LHCN-M2 (cell line): ENCODE measurements at regions not wholly inside any gene's neighbourhood (a gene's known extent, or its start where the extent isn't known, plus 50 kb on each side); places are given as distances from the start of the nearest gene placed in this dataset.
A peak's percentile ranks its signal among the peaks of the same experiment; 100 is the strongest.
"Not testable (repeated sequence)": the region's sequence is repeated elsewhere in the genome, so short reads cannot be mapped to it uniquely, and the experiment has no call there.

Experiments
- DNase-seq: peaks from one replicate; pipeline ENCODE4 v3.0.0-alpha.2; 2012; ENCODE audit warnings: low read depth

DNA sequence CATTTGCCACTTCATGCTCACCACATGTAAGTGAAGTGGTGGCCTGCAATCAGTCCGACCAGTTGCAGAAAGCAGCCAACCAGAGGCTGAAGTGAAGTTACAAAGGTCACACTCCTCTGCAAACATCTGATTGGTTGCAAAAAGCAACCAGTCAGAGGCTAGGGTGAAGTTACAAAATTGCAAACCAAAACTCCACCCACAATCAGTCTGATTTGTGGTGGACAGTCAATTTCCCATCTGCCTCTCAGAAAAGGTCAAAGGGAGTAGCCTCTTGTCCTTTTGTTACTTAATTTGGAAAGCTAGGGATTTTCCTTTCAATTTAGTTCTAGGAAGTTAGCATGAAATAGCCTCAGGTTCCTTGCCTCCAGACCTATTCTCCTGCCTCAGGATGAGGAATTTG, 185.0 kb downstream of the UXS1 start:
- no peak for DNase-seq

DNA sequence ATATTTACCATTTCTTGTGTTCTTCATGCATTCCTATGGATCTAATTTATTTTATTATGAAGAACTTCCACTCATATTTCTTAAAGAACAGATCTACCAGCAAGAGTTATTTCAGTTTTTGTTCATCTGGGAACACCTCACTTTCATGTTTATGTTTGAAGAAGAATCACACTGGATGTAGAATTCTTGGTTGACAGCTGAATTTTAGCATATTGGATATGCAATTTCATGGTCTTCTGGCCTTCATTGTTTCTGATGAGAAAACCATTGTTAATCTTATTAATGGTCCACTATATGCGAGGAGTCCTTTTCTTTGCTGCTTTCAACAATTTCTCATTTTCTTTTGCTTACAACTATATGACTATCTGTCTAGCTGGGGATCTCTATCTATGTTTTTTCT, 189.2 kb downstream of the UXS1 start:
- no peak for DNase-seq

DNA sequence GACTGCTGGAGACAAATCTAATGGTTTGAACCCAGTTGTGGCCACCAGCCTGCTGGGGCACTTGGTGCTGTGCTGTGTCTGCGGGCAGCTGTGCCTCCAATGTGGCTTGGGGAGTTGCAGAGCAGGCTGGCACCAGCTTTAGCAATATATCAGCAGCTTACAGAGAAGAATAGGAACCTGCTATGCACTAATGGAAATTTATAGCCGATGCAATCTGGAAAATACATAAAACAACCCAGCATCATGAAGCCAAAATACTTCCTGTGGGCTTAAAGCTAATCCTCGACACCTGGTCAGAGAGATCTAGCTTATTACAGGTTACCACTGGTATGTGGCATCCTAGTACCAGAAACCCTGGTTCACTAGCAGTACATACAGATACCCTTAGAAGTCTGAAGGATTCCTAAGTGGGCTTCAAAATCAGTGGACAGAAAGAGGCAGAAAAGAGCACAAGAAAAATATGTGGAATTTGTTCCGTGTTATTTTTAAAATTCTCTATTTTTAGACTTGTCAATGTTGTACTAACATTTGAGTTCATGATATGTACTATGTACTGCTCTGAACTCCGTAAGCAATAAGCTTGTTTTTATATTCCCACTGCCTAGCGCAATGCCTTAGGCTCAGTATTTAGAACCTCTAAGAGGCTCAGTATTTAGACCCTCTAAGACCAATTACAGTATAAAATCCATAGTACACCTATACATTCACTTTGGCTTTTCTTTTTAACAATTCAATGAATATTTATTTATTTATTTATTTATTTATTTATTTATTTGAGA, 194.7 kb downstream of the UXS1 start:
- DNase-seq = no peak

DNA sequence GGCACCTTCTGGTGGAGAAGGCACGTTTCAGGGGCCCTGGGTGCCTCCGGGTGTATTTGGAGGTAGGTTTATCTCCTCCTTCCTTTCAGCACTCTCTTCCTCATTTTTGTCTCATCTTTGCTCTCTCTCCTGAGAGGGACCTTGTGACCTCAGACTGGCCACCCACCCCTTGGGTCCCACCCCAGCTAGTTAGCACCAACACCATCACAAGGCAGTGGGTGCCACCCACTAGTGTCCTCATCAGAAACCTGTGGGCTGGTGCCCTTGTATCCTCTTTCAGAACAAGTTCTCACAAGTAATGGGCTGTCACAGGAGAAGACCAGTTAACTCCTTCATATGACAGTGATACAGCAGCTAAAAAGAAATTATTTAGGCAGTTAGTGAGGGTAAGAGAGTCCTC, 196.4 kb downstream of the UXS1 start:
- DNase-seq = no peak

DNA sequence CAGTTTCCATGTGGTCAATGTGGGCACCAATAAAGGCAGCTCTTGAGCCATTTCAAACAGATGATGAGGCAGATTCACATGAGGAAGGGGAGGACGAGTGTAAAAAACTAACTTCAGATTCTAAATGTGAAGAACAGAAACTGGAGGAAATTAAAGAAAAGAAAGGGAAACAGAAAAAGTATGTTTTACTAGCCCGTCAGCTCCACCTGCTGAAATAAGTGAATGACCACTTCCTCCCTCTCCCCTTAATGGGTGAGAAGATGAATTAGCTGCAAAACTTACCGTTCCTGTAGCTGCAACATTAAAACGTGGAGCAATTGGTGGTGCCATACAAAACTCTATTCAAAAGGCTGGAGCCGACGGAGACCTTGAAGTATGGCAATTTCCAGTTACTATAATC, 203.5 kb downstream of the UXS1 start:
- no peak for DNase-seq

DNA sequence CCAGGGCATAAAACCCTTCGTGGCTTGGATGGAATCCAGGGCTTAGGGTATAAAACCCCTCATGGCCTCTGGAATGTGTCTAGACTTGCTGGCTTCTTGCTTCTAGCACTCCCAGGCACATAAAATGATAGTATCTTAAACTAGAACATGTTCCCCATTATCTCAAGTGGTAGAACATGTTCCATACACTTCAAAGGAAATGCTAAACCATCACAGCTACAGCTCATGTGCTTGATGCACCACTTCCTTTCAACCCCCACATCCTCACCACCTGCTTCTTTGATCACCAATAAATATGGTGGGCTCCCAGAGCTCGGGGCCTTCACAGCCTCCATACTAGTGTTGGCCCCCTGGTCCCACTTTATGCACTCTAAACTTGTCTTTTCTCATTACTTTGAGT, 204.3 kb downstream of the UXS1 start:
- DNase-seq = not testable (repeated sequence)

DNA sequence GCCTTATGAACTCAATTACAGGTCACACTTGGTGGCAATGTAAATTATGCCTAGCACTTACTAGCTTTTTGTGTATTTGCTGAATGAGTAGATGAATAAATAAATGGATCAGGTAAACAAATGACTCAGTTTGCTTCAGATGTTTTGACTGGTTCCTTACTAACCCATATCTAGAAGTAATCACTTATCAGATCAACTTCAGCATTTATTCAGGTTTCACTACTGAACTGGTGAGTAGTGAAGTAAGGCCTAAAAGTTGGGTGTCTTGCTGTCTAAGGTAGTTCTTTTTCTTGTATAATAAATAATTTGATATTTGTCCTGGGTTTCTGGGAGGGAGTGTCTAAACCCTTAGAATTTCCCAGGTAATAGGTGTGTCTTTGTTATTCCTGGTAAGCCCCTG, 205.0 kb downstream of the UXS1 start:
- DNase-seq = no peak

DNA sequence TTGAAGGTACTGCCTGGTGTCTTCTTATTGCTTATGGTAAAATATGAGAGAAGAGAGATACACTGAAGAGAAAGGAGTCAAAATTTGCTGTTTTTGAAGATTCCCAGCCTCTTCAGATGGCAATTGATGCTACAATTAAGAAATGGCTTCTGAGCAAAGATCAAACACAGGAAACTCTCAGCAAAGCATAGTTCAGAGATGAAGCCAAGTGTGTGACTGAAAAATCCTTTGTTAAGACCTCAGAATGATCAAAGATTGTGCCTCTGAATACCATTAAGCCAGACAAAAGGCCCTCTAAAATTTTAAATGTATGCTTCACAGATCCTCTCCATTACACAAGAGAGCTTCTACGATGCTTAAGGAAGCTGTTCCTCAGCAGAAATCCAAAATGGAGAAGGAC, 216.3 kb downstream of the UXS1 start:
- no peak for DNase-seq

DNA sequence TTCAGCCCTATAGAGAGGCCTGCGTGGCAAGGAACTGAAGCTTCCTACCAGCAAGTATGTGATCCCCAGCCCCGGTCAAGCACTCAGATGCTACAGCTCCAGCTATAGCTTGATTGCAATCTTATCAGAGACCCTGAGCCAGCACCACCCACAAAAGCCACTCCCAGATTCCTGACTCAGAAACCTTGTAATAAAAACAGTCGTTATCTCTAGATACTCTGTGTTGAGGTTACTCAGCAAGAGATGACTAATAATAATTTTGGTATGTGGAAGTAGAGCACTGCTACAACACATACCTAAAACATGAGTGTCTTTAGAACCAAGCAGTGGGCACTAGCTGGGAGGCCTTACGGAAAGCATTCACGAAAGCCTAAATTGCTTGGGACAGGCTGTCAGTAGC, 216.9 kb downstream of the UXS1 start:
- peak; percentile 81 for DNase-seq

DNA sequence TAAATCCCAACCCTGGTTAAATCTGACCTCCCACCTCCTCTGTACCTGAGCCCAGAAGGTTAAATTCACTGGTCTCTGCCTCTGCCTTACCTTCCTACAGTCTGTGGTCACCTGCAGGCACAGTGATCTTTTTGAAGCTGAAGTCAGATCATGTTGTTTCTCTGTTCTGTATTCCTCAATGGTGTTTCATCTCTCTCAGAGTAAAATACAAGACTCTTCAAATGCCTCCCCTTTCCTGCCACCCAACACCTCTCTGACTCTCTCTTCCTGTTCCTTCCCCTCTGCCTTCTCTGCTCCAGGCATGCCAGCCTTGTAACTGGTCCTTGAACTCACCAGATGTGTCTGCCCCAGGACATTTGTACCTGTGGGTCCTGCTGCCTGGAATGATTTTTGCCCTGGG, 219.3 kb downstream of the UXS1 start:
- no peak for DNase-seq

DNA sequence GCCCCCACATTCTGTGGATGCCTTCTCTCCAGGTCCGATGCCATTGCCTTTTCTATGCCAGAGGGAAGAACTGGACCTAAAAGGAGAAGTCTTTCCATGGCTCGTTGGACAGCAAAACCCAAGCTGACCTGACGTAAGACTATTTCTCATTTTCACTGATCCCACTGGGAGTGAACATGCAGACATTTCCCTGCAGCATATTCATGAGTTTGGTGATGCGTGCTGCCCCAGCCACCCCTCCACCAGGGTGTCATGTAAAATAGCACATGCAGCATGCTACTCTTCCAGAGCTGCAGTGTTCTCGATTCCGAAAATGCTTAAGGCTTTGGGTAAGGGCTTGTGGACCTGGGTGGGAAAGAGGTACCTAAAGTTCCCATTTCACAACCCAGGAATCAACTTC, 221.2 kb downstream of the UXS1 start:
- no peak for DNase-seq

DNA sequence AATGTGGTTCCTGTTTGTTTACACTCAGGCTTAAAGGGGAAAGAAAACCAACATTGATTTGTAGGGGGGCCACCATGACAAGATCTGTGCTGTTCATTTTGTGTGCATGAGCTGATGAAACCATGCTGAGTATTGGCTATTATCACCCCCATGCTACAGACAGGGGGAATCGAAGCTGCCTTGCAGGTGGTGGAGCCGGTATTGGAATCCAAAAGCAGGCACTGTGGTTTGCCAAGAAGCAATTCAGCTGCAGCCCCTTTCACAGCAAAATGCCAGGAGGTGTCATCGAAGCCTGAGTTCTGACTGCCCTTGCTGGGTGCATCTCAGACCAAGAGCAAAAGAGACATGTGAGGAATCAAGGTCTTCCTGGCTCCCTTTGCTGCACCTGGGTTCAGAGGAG, 221.9 kb downstream of the UXS1 start:
- no peak for DNase-seq

DNA sequence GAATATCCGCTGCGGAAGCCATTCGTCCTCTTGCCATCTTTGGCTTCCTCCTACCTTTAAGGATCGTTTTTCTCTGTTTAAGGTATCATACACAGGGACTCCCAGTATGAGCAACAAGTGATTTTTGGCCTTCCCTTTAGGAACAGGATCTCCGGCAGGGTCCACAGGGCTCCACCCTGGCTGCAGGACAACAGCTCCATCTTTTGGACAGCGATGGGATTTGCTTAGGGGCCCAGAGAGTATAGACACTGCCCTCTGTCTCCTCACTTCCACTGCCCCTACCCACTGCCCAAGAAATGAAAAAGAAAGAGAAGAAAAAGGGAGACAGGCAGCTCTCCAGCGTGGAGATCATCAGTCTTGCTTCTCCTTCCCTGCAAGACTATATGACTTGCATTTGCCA, 224.5 kb downstream of the UXS1 start:
- no peak for DNase-seq

DNA sequence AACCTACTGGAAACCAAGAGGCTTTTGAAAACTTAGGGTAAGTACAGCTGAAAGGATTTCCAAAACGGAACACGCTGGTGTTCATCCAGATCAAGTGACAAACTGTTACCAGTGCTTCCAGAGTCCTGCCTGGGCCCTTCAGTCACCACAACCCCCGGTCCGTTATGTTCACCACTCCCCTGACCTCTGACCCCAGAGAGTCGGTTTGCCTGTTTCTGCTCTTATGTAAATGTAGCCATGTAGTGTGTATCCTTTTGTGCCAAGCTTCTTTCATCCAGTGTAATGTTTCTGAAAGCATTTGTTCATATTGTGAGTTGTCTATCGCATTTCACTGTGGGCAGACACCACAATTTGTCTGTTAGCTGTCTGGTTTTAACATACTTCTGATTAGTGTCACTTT, 217.5 kb downstream of the NCK2 start:
- DNase-seq = no peak

DNA sequence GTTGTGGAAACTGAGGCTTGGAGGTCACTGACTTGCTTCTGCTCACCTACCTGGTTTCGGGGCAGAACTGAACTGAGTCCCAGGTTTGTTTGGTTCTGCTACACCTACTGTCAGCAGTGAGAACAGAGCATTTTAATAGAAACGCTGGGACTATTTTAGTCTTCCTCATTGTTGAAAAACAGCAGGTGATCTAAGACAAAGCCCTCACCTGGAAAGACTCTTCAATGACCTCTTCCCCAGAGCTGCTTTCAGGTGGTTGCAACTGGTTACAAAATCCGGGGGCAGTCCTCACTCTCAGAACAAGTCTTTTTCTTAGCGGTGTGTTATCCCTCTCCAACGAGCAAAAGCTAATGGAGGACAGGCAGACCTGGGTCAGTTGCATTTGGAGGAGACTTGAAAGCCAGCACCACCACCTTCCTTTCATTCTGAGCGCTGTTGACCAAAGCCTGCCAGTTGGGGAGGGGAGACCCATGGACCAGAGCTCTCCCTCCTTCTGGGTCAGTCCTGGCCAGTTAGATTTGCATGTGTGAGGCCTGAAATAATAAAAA, 217.0 kb downstream of the NCK2 start:
- DNase-seq = no peak

DNA sequence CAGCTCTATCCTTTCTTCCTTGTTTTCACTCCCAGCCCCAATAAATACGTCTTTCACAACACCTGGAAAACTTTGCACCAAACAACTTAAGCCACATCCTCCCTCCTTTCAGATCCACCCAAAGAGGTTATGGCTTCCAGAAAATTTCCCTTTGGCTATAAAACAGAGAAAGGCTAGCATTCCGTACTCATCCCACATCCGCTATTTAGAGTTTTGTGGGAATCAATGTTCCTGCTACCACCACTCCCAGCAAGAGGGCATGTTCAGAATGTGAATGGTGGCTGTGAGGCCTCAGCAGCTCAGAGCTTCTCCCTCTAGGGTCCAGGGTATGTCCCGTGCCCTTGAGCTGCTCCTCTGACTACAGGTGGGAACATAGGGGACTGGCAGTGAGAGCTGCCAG, 214.6 kb downstream of the NCK2 start:
- no peak for DNase-seq

DNA sequence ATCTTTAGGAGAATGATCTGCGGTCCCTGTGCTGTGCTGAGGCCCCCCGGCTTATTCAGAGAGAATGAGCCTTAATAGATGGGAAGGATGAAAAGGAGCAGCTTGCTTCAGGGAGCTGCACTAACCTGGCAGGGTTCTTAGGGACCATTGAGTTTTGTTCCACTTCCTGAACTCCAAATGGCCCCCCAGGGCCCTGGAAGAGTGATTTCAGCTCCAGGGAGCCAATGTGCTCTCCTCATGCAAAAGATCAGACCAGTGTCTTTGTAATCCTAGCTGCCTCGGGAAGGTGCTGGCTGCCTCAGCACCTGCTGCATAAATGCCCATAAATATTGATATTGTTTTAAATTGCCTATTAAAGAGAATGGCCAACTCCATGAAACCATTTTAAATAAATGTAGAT, 210.2 kb downstream of the NCK2 start:
- no peak for DNase-seq

DNA sequence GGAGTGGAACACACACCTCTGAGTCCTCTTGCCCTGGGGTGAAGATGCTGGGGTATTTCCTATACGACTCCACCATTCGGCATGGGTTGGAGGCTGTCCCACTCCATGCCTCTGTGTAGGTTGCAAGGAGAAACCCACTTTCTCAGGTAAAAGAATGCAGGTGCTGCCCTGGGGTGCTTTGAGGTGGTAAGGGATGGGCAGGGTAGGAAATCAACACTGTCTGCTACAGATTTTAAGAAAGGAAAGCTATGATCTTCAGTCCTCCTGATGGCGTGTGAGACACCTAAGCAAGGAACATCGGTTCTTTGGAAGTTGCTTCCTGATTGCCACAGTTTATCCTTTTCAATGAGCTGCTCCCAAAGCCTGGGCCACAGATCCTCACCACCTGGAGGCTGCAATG, 209.2 kb downstream of the NCK2 start:
- no peak for DNase-seq

DNA sequence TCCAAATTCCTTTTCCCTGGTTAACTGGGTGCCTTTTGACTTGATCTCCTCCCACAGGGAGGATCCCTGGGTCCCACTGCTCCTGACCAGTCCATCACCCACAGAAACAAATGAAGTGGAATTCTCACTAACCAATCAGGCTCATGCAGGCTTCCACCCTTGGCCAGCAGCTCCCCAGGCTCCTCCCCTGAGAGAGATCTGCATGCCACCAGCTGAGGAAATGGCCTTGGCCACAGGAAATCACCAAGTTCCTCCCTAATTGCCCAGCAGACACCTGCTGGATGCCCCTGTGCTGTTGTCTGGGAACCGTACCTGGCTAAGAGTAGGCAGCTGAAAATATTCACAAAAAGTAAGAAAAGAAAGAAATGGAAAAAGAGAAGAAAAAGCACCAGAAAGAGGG, 207.4 kb downstream of the NCK2 start:
- no peak for DNase-seq

DNA sequence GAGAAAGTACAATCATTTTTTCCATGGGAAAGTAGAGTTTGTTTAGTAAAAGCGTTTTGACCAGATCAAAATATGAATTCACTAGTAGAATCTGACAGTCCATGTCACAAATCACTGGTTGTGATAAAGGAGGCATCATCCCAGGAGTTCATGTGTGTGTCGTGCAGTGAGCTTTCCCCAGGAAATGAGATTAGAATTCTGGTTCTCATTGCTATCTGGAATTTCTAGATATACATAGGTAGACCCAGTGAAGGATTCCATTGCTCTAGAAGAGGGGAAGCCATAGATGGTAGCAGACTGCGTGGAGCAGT, 206.6 kb downstream of the NCK2 start:
- no peak for DNase-seq

DNA sequence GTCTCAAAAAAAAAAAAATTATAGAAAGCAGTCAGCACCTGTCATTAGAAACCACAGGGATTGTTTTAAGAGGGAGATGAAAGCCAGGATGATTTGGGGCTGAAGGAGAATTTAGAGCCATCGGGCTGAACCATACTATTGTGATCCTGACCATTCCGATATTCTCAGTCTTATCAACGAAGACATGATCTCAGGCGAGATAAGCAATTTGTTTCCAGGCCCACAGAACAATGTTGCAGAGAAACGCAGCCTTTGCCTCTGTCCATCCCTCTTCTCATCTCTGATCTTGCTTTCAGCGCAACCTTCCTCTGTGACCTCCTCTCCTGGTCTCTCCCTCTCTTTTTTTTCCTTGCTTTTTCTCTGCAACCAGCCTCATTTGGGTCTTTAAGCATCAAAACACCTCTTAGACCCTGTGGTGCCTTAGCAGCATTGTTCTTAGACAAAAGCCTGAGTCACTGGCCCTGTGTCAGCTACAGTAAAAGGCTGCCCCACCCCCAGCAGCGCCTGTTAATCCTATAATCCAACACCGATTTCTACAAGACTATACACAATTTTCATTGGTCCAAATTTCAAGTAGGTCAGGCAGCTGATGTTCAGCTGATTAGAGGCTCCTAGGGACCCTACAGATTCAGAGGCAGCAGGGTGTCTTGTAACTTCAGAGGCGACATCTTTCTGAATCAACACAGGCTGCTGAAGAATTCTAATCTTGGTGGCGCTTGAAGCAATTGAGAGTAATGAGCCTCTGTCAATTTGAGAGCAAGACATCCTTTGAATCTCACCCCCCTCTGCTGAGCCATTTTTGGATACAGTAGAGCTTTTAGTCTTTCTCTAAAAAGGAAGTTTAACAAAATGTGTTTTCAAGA, 206.0 kb downstream of the NCK2 start:
- peak; percentile 10 for DNase-seq

DNA sequence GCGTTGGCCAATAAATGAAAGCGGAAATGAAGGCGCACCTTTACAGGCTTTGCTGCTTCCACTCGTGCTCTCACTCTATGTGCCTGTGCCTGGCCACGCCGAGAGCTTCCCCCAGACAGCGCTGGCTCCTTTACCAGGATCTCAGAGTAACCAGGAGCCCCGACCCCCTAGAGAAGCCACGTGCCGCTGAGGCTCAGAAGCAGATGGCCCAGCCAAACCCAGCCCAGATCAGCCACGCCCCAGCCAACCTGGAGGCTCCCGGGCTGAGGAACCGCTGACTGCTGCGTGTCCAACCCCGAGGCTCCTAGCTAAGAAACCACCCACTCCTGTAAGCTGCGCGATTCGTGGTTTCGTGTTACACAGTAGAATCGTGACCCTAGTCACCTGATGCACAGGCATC, 199.3 kb downstream of the NCK2 start:
- DNase-seq = no peak
